GM12865 (cell line): ENCODE measurements at regions not wholly inside any gene's neighbourhood (a gene's known extent, or its start where the extent isn't known, plus 50 kb on each side); places are given as distances from the start of the nearest gene placed in this dataset.

ENCODE experiments used
- DNase-seq: peaks from one replicate; pipeline ENCODE4 v3.0.0; 2010; ENCODE audit warnings: low read depth
- H3K4me3 ChIP-seq: 2 replicates; pipeline ENCODE4 v1.5.1; 2011; ENCODE audit warnings: mild to moderate bottlenecking, low read depth, low read length, control low read depth
- TF ChIP-seq, protein P1 (sequence below): IDR thresholded peaks from 2 replicates; pipeline ENCODE4 v1.5.1; 2011; ENCODE audit warnings: low read length, control low read depth, low read depth, inconsistent platforms; ENCODE audit not compliant: insufficient read depth; ENCODE audit errors: missing control alignments

DNA sequence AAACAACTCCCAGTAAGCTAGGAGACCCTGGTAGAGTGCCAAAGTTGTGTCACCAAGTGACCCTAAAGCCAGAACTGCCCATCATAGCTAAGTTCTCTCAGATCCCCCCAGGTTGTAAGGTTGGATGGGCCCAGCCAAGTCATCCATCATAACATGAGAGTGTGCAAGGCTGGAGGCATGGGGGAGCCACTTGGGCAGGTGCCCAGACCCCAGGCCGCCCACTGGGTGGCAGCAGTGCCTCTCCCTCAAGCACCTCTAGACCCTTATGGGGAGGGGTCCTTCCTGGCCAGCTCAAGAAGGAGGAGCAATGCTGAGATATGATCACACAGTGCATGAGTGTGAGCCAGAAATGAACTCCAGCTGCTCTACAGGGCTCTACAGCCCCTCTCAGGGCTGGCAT is 154.5 kb downstream of the MYLK4 start:
- TF ChIP-seq, protein P1, sequence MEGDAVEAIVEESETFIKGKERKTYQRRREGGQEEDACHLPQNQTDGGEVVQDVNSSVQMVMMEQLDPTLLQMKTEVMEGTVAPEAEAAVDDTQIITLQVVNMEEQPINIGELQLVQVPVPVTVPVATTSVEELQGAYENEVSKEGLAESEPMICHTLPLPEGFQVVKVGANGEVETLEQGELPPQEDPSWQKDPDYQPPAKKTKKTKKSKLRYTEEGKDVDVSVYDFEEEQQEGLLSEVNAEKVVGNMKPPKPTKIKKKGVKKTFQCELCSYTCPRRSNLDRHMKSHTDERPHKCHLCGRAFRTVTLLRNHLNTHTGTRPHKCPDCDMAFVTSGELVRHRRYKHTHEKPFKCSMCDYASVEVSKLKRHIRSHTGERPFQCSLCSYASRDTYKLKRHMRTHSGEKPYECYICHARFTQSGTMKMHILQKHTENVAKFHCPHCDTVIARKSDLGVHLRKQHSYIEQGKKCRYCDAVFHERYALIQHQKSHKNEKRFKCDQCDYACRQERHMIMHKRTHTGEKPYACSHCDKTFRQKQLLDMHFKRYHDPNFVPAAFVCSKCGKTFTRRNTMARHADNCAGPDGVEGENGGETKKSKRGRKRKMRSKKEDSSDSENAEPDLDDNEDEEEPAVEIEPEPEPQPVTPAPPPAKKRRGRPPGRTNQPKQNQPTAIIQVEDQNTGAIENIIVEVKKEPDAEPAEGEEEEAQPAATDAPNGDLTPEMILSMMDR, result peak; percentile 17
- DNase-seq, result no peak
- no peak overlapping the region for H3K4me3 ChIP-seq

DNA sequence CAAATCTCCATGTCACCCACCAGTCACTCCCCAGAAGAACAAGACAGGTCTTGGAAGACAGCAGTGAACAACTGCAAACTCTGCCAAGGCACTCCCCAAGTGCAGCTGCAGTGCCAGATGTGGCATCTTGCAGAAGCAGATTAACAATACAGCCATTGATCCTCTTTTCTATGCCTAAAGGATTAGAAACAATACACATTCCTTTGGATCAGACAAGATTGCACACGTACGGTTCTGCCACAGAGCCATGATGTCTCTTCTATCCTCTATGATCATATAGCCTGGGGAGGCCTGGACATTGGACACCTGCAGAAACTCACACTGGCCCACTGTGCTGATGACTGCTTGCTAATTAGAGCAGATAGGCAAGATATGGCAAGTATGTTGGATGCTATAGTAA is 155.9 kb downstream of the MYLK4 start:
- TF ChIP-seq, protein P1, result no peak
- no peak overlapping the region for H3K4me3 ChIP-seq
- DNase-seq, result no peak

DNA sequence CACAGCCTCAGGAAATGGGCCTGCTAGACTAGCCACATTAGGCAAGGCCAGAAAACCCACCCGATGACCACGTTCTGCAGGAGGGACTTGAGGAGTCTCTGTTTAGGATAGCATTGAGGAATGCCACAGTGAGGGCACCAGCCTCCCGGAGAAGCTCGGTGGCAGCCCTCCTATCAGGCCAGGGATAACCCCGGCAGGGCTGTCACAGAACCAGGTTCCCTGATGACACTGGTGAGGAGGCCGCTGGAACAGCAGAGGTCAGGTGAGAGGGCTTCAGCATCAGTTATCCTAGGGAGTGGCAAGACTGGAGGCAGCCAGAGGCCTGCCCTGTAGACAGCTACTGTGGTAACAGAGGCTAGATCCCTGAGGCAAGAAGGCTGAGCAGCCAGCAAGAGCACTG is 157.6 kb downstream of the MYLK4 start:
- H3K4me3 ChIP-seq, result no peak overlapping the region
- DNase-seq, result no peak
- TF ChIP-seq, protein P1, result no peak

DNA sequence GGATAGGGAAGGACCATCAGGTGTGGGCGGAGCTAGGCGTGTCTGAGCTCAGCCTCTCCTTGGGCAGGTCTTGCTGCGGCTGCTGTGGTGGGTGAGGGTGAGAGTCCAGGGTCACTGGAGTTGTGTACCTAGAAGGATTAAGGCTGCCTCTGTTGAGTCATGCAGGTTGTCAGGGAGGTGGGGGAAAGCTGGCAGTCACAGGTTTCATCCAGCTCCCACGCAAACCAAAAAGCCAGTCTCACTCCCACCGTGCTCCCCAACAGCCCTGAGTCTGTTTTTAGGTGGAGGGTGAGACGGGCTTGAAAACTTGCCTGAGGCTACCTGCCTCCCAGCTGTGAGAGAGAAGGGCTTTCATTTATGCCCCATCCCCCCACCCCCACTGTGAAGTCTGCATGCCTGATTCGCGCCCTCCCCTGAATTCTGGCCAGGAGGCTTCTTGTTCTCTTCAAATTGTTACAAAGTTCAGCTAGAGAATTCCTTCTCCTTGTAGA is 161.5 kb downstream of the MYLK4 start:
- no peak overlapping the region for H3K4me3 ChIP-seq
- TF ChIP-seq, protein P1, result no peak
- no peak for DNase-seq

DNA sequence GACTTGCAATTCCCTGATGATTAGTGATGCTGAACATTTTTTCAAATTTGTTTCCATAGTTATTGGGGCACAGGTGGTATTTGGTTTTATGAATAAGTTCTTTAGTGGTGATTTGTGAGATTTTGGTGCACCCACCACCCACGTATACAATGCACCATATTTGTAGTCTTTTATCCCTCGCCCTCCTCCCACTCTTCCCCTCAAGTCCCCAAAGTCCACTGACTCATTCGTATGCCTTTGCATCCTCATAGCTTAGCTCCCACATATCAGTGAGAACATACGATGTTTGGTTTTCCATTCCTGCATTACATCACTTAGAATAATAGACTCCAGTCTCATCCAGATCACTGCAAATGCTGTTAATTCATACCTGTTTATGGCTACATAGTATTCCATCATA is 167.3 kb downstream of the MYLK4 start:
- no peak for DNase-seq
- TF ChIP-seq, protein P1, result no peak
- H3K4me3 ChIP-seq, result no peak overlapping the region

DNA sequence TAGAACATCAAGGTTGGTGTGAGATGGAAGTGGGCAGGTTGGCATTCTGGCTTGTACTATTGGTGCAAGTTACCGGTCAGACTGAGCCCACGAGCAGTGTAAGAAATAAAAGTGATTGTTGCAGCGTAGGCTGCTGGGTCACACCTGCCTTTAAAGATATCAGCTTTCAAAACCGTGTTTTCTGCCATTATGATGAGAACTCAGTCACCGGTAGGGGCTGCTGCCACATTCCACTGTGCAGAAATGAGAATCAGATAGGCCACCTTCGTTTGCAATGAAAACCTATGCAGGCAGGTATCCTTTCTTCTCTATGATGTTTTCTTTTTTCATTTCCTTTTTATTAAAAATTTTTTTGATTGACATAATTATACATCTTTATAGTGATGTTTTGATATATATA is 168.5 kb downstream of the MYLK4 start:
- H3K4me3 ChIP-seq, result no peak overlapping the region
- TF ChIP-seq, protein P1, result no peak
- DNase-seq, result no peak

DNA sequence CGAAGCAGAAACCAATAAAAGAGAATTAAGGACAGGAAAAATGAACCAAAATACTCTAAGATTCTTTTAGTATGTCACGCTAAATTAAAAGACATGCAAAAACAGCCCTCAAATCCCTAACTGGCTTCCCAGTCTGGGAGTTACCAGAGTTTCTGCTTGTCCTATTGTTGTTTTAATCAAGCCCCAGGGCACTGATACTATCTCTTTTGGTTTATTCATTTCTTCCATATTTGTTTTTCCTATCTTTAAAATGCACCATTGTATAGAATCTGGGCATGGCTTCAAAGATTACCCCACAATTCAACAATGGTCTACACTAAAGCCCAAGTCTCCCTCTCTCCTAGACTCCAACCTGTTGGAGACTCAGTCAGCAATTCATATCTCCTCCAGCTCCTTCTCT is 169.1 kb downstream of the MYLK4 start:
- no peak overlapping the region for H3K4me3 ChIP-seq
- no peak for DNase-seq
- TF ChIP-seq, protein P1, result no peak
